ENCODE measurements at regions not wholly inside any gene's neighbourhood (a gene's known extent, or its start where the extent isn't known, plus 50 kb on each side); places are given as distances from the start of the nearest gene placed in this dataset.

- Histone ChIP-seq H3K4me2 (ENCODE audit: insufficient read depth, insufficient read length, low read length) (no peak overlapping the region), H3K23me2 (ENCODE audit: insufficient read length, low read depth, low read length, poor library complexity, severe bottlenecking) (no peaks in the 10 kb centered on the region), H3K14ac (ENCODE audit: insufficient read depth, low read length) (no peak overlapping the region), H3K27me3 (ENCODE audit: insufficient read depth, low read length) (no peaks in the 10 kb centered on the region), H3K4ac (ENCODE audit: low read depth, low read length) (no peak overlapping the region), H4K20me1 (ENCODE audit: control insufficient read depth, insufficient read depth, insufficient read length) (no peaks in the 10 kb centered on the region), H2BK120ac (ENCODE audit: low read depth, low read length, poor library complexity, severe bottlenecking) (no peak overlapping the region), H3K18ac (ENCODE audit: insufficient read length, low read depth, low read length) (no peak overlapping the region), H3K9ac (ENCODE audit: extremely low read depth, insufficient read length, low read length) (no peak overlapping the region), H2AFZ (ENCODE audit: low read length) (no peak overlapping the region), H3K4me1 (ENCODE audit: insufficient read depth, low read length) (0 out of 2 replicates have a peak, but pooled peaks cover 2% of the 10 kb centered on the region), H2BK12ac (ENCODE audit: insufficient read length, low read depth, low read length) (no peak overlapping the region), H3T11ph (ENCODE audit: low read length) (no peak overlapping the region), H3K79me2 (ENCODE audit: insufficient read depth, low read length) (no peaks in the 10 kb centered on the region), H3K27ac (ENCODE audit: insufficient read length, low read depth, low read length) (no peak overlapping the region), H4K8ac (replicated peaks; ENCODE audit: insufficient read length, low read depth, low read length) (no peak overlapping the region), H4K91ac (ENCODE audit: insufficient read length, low read depth, low read length) (no peak overlapping the region), H2AK5ac (ENCODE audit: insufficient read length, low read length) (no peak overlapping the region), H3K9me3 (ENCODE audit: control insufficient read depth, low read depth, low read length) (no peaks in the 10 kb centered on the region), H2BK20ac (ENCODE audit: low read depth, low read length, poor library complexity, severe bottlenecking) (no peak overlapping the region), H3K56ac (ENCODE audit: insufficient read length, low read depth, low read length) (no peak overlapping the region), H3K79me1 (ENCODE audit: insufficient read depth, low read depth, low read length, poor library complexity, severe bottlenecking) (no peaks in the 10 kb centered on the region), H2BK5ac (ENCODE audit: insufficient read length, low read length) (no peak overlapping the region), H4K5ac (ENCODE audit: insufficient read length, low read depth, low read length) (no peak overlapping the region), H2BK15ac (ENCODE audit: low read depth, low read length) (no peak overlapping the region), H3K23ac (ENCODE audit: insufficient read length, low read depth, low read length) (no peak overlapping the region)
- TF ChIP-seq, protein P1, sequence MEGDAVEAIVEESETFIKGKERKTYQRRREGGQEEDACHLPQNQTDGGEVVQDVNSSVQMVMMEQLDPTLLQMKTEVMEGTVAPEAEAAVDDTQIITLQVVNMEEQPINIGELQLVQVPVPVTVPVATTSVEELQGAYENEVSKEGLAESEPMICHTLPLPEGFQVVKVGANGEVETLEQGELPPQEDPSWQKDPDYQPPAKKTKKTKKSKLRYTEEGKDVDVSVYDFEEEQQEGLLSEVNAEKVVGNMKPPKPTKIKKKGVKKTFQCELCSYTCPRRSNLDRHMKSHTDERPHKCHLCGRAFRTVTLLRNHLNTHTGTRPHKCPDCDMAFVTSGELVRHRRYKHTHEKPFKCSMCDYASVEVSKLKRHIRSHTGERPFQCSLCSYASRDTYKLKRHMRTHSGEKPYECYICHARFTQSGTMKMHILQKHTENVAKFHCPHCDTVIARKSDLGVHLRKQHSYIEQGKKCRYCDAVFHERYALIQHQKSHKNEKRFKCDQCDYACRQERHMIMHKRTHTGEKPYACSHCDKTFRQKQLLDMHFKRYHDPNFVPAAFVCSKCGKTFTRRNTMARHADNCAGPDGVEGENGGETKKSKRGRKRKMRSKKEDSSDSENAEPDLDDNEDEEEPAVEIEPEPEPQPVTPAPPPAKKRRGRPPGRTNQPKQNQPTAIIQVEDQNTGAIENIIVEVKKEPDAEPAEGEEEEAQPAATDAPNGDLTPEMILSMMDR (conservative IDR thresholded peaks at IDR 0.05), result no peak
- H3K4me1 Mint-ChIP-seq, result peaks cover 8 to 12% of the 10 kb centered on the region in 2 experiments
- H3K27ac Mint-ChIP-seq, result no peak overlapping the region
- H3K27me3 Mint-ChIP-seq (ENCODE audit: low read depth), result no peaks in the 10 kb centered on the region
- H3K36me3 Mint-ChIP-seq (ENCODE audit: insufficient read depth in 1 of 3, low read depth in 3 of 3), result no peaks in the 10 kb centered on the region
- DNase-seq, result no peak
- WGBS (ENCODE audit: extremely low coverage, insufficient read length, low lambda C conversion rate), result no CpG with 5 or more reads among the region's 3 CpGs
- H3K9me3 Mint-ChIP-seq, result no peaks in the 10 kb centered on the region
- no peak overlapping the region for H3K4me3 Mint-ChIP-seq
Observed at GRCh38 chr11:79971255-79971654, 530.4 kb upstream of the TENM4 start.

Data from H9 (cell line).